Astrocyte (in vitro differentiated cells and primary cell): ENCODE measurements at regions not wholly inside any gene's neighbourhood (a gene's known extent, or its start where the extent isn't known, plus 50 kb on each side); places are given as distances from the start of the nearest gene placed in this dataset.

Experiments
- DNase-seq: peaks from one replicate; pipeline ENCODE4 v3.0.0-alpha.2; 2010; ENCODE audit warnings: low read depth
- FAIRE-seq: peaks from 2 replicates; lab custom pipeline; 2011; peaks lifted over from hg19 to GRCh38; lab: Jason Lieb, UNC
- H2AFZ ChIP-seq: 2 replicates; pipeline ENCODE4 v1.6.0; 2012; ENCODE audit warnings: low read depth, low read length, inconsistent platforms
- H3K27ac ChIP-seq: 2 replicates; pipeline ENCODE4 v1.5.1; 2011; ENCODE audit warnings: low read depth, low read length, inconsistent platforms
- H3K27me3 ChIP-seq: 2 replicates; pipeline ENCODE4 v1.6.0; 2011; ENCODE audit warnings: low read length, inconsistent platforms; ENCODE audit not compliant: insufficient read depth
- H3K36me3 ChIP-seq: 2 replicates; pipeline ENCODE4 v1.5.1; 2011; ENCODE audit warnings: low read length, inconsistent platforms; ENCODE audit not compliant: insufficient read depth
- H3K4me1 ChIP-seq: 2 replicates; pipeline ENCODE4 v1.5.1; 2011; ENCODE audit warnings: low read length, inconsistent platforms; ENCODE audit not compliant: insufficient read depth
- H3K4me2 ChIP-seq: 2 replicates; pipeline ENCODE4 v1.6.0; 2012; ENCODE audit warnings: low read length, inconsistent platforms
- H3K4me3 ChIP-seq: 2 replicates; pipeline ENCODE4 v1.5.1; 2011; ENCODE audit warnings: low read depth, mild to moderate bottlenecking, low read length, inconsistent platforms; ENCODE audit not compliant: insufficient read depth
- H3K79me2 ChIP-seq: 2 replicates; pipeline ENCODE4 v1.6.0; 2012; ENCODE audit warnings: mild to moderate bottlenecking, low read length, inconsistent platforms; ENCODE audit not compliant: insufficient read depth
- H3K9ac ChIP-seq: 2 replicates; pipeline ENCODE4 v1.6.0; 2012; ENCODE audit warnings: mild to moderate bottlenecking, low read length, inconsistent platforms
- H3K9me3 ChIP-seq: 2 replicates; pipeline ENCODE4 v1.5.1; 2012; ENCODE audit warnings: low read depth, mild to moderate bottlenecking, low read length, inconsistent platforms; ENCODE audit not compliant: insufficient read depth
- H4K20me1 ChIP-seq: 2 replicates; pipeline ENCODE4 v1.6.0; 2012; ENCODE audit warnings: low read length, inconsistent platforms; ENCODE audit not compliant: insufficient read depth
- H3K27ac Mint-ChIP-seq: one replicate; pipeline ENCODE4 v1.8.0; 2021; ENCODE audit warnings: mild to moderate bottlenecking, mixed read lengths; ENCODE audit not compliant: unreplicated experiment
- H3K27me3 Mint-ChIP-seq: one replicate; pipeline ENCODE4 v1.8.0; 2021; ENCODE audit warnings: low read depth, mixed read lengths; ENCODE audit not compliant: unreplicated experiment
- H3K36me3 Mint-ChIP-seq: one replicate; pipeline ENCODE4 v1.8.0; 2021; ENCODE audit warnings: low read depth, mixed read lengths; ENCODE audit not compliant: unreplicated experiment
- H3K4me1 Mint-ChIP-seq: one replicate; pipeline ENCODE4 v1.8.0; 2021; ENCODE audit warnings: low read depth, mixed read lengths; ENCODE audit not compliant: unreplicated experiment
- H3K4me3 Mint-ChIP-seq: one replicate; pipeline ENCODE4 v1.8.0; 2021; ENCODE audit warnings: mild to moderate bottlenecking, moderate library complexity, mixed read lengths; ENCODE audit not compliant: unreplicated experiment
- H3K9me3 Mint-ChIP-seq: one replicate; pipeline ENCODE4 v1.8.0; 2021; ENCODE audit warnings: mild to moderate bottlenecking, mixed read lengths; ENCODE audit not compliant: unreplicated experiment
- EZH2 ChIP-seq: IDR thresholded peaks from 2 replicates; pipeline ENCODE4 v1.6.1; 2012; ENCODE audit warnings: mild to moderate bottlenecking, low read length, inconsistent platforms; ENCODE audit not compliant: insufficient read depth
- TF ChIP-seq, protein P1 (sequence below): IDR thresholded peaks from 2 replicates; pipeline ENCODE4 v1.5.1; 2011; ENCODE audit warnings: low read depth, mild to moderate bottlenecking, inconsistent platforms, low read length, moderate library complexity; ENCODE audit not compliant: insufficient read depth

DNA sequence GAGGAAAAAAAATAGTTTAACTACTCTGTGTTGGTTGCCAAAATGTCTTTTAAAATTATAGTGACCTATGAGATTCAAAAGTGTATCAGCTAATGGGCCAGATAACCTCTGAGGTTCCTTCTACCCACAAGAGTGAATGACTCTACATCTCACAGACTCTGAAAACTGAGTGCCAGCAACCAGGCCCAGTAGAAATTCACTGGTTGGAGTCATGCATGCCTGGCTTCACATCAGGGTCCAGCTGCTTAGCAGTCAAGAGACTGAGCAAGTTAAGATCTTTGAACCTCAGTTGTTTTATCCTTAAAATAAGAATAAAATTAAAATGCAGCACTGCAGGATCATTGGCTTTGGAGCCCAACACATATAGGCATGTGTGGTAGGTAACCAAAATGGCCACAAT is 342.6 kb upstream of the NFIA start:
- Histone ChIP-seq H2AFZ (no peak overlapping the region), H4K20me1 (no peaks in the 10 kb centered on the region), H3K79me2 (no peaks in the 10 kb centered on the region), H3K4me3 (no peak overlapping the region), H3K27me3 (no peaks in the 10 kb centered on the region), H3K27ac (no peak overlapping the region), H3K9me3 (no peaks in the 10 kb centered on the region), H3K36me3 (no peaks in the 10 kb centered on the region), H3K9ac (no peak overlapping the region), H3K4me2 (no peak overlapping the region), H3K4me1 (no peaks in the 10 kb centered on the region)
- DNase-seq: no peak
- no peaks in the 10 kb centered on the region for H3K27me3 Mint-ChIP-seq
- no peaks in the 10 kb centered on the region for H3K9me3 Mint-ChIP-seq
- H3K27ac Mint-ChIP-seq: no peak overlapping the region
- TF ChIP-seq, protein P1, sequence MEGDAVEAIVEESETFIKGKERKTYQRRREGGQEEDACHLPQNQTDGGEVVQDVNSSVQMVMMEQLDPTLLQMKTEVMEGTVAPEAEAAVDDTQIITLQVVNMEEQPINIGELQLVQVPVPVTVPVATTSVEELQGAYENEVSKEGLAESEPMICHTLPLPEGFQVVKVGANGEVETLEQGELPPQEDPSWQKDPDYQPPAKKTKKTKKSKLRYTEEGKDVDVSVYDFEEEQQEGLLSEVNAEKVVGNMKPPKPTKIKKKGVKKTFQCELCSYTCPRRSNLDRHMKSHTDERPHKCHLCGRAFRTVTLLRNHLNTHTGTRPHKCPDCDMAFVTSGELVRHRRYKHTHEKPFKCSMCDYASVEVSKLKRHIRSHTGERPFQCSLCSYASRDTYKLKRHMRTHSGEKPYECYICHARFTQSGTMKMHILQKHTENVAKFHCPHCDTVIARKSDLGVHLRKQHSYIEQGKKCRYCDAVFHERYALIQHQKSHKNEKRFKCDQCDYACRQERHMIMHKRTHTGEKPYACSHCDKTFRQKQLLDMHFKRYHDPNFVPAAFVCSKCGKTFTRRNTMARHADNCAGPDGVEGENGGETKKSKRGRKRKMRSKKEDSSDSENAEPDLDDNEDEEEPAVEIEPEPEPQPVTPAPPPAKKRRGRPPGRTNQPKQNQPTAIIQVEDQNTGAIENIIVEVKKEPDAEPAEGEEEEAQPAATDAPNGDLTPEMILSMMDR: no peak
- TF ChIP-seq EZH2: no peak
- no peaks in the 10 kb centered on the region for H3K4me1 Mint-ChIP-seq
- H3K36me3 Mint-ChIP-seq: no peaks in the 10 kb centered on the region
- no peak overlapping the region for H3K4me3 Mint-ChIP-seq
- FAIRE-seq: no peak

DNA sequence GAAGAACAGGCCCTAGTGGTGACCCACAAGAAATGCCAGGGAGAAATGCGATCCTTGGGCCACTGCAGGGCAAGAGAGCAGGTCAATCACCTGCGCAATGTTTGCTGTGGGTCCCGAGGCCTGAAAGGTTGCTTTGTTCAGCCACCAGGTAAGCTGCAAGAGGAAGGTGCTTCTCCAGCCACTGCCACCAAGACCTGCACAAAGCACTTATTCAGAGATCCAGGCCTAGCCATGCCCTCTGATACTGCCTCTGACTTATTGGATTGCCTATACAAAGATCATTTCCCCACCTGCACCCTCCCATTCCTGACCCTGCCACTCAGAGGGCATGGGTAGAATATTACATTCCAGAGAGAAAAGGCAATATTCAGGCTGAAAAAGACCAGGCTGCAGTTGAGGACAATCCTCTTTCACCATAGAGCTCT is 349.4 kb upstream of the NFIA start:
- H2AFZ ChIP-seq: no peak overlapping the region
- H3K4me3 ChIP-seq: no peak overlapping the region
- DNase-seq (no peak), FAIRE-seq (no peak)
- H3K27me3 ChIP-seq: no peaks in the 10 kb centered on the region
- H3K36me3 Mint-ChIP-seq: no peaks in the 10 kb centered on the region
- H3K4me1 ChIP-seq: no peaks in the 10 kb centered on the region
- H3K27me3 Mint-ChIP-seq: no peaks in the 10 kb centered on the region
- H3K79me2 ChIP-seq: no peaks in the 10 kb centered on the region
- no peaks in the 10 kb centered on the region for H3K36me3 ChIP-seq
- H3K4me2 ChIP-seq: no peak overlapping the region
- H4K20me1 ChIP-seq: no peaks in the 10 kb centered on the region
- H3K27ac Mint-ChIP-seq: no peak overlapping the region
- H3K9ac ChIP-seq: no peak overlapping the region
- TF ChIP-seq, protein P1: no peak
- TF ChIP-seq EZH2: no peak
- H3K9me3 Mint-ChIP-seq: no peaks in the 10 kb centered on the region
- H3K4me1 Mint-ChIP-seq: no peaks in the 10 kb centered on the region
- H3K27ac ChIP-seq: no peak overlapping the region
- H3K9me3 ChIP-seq: no peaks in the 10 kb centered on the region
- H3K4me3 Mint-ChIP-seq: no peak overlapping the region

DNA sequence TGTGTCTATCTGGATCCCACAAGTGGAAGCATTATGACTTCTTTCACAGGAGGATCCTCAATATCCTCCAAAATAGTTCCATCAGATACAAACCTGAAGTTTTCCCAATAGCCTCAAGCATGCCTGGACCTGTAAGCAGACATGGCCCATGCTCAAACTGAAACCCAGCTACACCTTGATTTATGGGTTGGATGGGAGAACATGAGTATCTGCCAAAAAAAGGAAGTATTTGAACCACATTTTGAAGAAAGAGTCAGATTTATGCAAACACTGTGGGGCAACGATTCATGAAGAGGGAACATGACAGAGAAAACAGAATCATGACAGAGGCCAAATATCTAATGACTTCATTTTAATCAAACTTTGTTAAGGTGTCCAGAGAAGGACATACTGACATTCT is 351.0 kb upstream of the NFIA start:
- no peaks in the 10 kb centered on the region for H3K9me3 Mint-ChIP-seq
- Histone ChIP-seq H3K36me3 (no peaks in the 10 kb centered on the region), H3K9me3 (no peaks in the 10 kb centered on the region), H3K27me3 (no peaks in the 10 kb centered on the region), H4K20me1 (no peaks in the 10 kb centered on the region), H3K79me2 (no peaks in the 10 kb centered on the region), H3K4me1 (no peaks in the 10 kb centered on the region), H2AFZ (no peak overlapping the region), H3K9ac (no peak overlapping the region), H3K4me3 (no peak overlapping the region), H3K4me2 (no peak overlapping the region), H3K27ac (no peak overlapping the region)
- no peak for DNase-seq
- no peak for FAIRE-seq
- H3K27me3 Mint-ChIP-seq: no peaks in the 10 kb centered on the region
- TF ChIP-seq EZH2: no peak
- TF ChIP-seq, protein P1: no peak
- no peak overlapping the region for H3K27ac Mint-ChIP-seq
- no peaks in the 10 kb centered on the region for H3K36me3 Mint-ChIP-seq
- no peak overlapping the region for H3K4me3 Mint-ChIP-seq
- H3K4me1 Mint-ChIP-seq: no peaks in the 10 kb centered on the region
